DND-41 (cell line): ENCODE measurements at regions not wholly inside any gene's neighbourhood (a gene's known extent, or its start where the extent isn't known, plus 50 kb on each side); places are given as distances from the start of the nearest gene placed in this dataset.

Source experiments
- EZH2 ChIP-seq: IDR thresholded peaks from 3 replicates; pipeline ENCODE4 v1.6.1; 2012; ENCODE audit warnings: borderline replicate concordance, low read depth, mild to moderate bottlenecking, moderate library complexity, low read length, inconsistent platforms; ENCODE audit not compliant: severe bottlenecking
- TF ChIP-seq, protein P1 (sequence below): IDR thresholded peaks from 2 replicates; pipeline ENCODE4 v1.5.1; 2012; ENCODE audit warnings: borderline replicate concordance, low read length, moderate library complexity, mild to moderate bottlenecking; ENCODE audit not compliant: poor library complexity, severe bottlenecking; ENCODE audit errors: extremely low read depth

DNA sequence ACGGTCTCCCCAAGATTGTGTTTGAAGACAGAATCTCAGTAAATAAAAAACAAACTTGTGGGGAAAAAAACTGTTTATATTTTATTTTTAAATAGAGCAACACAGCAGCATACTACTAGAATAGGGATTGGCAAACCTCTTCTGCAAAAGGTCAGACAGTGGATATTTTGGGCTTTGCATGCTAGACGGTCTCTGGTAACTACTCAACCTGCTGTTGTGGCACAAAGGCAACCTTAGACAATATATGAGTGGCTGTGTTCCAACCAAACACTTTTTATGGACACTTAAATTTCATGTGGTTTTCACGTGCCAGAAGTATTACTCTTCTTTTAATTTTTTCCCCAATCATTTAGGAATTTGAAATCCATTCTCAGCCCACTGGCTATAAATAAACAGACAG, 55.0 kb downstream of the IRX5 start:
- TF ChIP-seq, protein P1, sequence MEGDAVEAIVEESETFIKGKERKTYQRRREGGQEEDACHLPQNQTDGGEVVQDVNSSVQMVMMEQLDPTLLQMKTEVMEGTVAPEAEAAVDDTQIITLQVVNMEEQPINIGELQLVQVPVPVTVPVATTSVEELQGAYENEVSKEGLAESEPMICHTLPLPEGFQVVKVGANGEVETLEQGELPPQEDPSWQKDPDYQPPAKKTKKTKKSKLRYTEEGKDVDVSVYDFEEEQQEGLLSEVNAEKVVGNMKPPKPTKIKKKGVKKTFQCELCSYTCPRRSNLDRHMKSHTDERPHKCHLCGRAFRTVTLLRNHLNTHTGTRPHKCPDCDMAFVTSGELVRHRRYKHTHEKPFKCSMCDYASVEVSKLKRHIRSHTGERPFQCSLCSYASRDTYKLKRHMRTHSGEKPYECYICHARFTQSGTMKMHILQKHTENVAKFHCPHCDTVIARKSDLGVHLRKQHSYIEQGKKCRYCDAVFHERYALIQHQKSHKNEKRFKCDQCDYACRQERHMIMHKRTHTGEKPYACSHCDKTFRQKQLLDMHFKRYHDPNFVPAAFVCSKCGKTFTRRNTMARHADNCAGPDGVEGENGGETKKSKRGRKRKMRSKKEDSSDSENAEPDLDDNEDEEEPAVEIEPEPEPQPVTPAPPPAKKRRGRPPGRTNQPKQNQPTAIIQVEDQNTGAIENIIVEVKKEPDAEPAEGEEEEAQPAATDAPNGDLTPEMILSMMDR: no peak
- no peak for TF ChIP-seq EZH2
